GM12872 (cell line): ENCODE measurements at regions not wholly inside any gene's neighbourhood (a gene's known extent, or its start where the extent isn't known, plus 50 kb on each side); places are given as distances from the start of the nearest gene placed in this dataset.

Experiments
- CTCF ChIP-seq: IDR thresholded peaks from 3 replicates; pipeline ENCODE4 v1.5.1; 2011; ENCODE audit warnings: low read depth, mild to moderate bottlenecking, low read length, moderate library complexity; ENCODE audit not compliant: insufficient read depth

- no peak for TF ChIP-seq CTCF
Measured at GRCh38 chr1:55480029-55480795, 265.0 kb upstream of the USP24 start.

- TF ChIP-seq CTCF: peak; percentile 33; the same call in 1 of the 3 replicates
Measured at GRCh38 chr1:55478742-55479141, 263.6 kb upstream of the USP24 start.

- no peak for TF ChIP-seq CTCF
Measured at GRCh38 chr1:55477953-55478352, 262.8 kb upstream of the USP24 start.

GRCh38 chr1:55476445-55477015 lies 261.4 kb upstream of the USP24 start:
- TF ChIP-seq CTCF: no peak

GRCh38 chr1:55474168-55474786 lies 259.1 kb upstream of the USP24 start:
- TF ChIP-seq CTCF: no peak

- TF ChIP-seq CTCF: no peak
Measured at GRCh38 chr1:55473661-55474060, 258.5 kb upstream of the USP24 start.

- no peak for TF ChIP-seq CTCF
Measured at GRCh38 chr1:55472784-55473183, 257.6 kb upstream of the USP24 start.
